Right forelimb (tissue), 1 donor: ENCODE measurements at regions not wholly inside any gene's neighbourhood (a gene's known extent, or its start where the extent isn't known, plus 50 kb on each side); places are given as distances from the start of the nearest gene placed in this dataset.
"Not testable (repeated sequence)": the region's sequence is repeated elsewhere in the genome, so short reads cannot be mapped to it uniquely, and the experiment has no call there.

ENCODE experiments used
- DNase-seq: peaks from one replicate; pipeline ENCODE4 v3.0.0-alpha.2; 2018

GRCh38 chr6:133130863-133131262, 110.3 kb upstream of the EYA4 start:
- DNase-seq, result no peak

GRCh38 chr6:133131621-133132465, 109.3 kb upstream of the EYA4 start:
- DNase-seq, result no peak

GRCh38 chr6:133132466-133132971, 108.6 kb upstream of the EYA4 start:
- DNase-seq, result no peak

GRCh38 chr6:133136177-133136880, 104.8 kb upstream of the EYA4 start:
- no peak for DNase-seq

- not testable (repeated sequence) for DNase-seq
Observed at GRCh38 chr6:133147470-133148184, 93.5 kb upstream of the EYA4 start.

- DNase-seq, result no peak
Observed at GRCh38 chr6:133156689-133157088, 84.5 kb upstream of the EYA4 start.

GRCh38 chr6:133157995-133158394, 83.2 kb upstream of the EYA4 start:
- DNase-seq, result no peak

GRCh38 chr6:133159255-133159795, 81.8 kb upstream of the EYA4 start:
- no peak for DNase-seq

- DNase-seq, result no peak
Observed at GRCh38 chr6:133160536-133160935, 80.6 kb upstream of the EYA4 start.

- no peak for DNase-seq
Observed at GRCh38 chr6:133165235-133165634, 75.9 kb upstream of the EYA4 start.

GRCh38 chr6:133166766-133167165, 74.4 kb upstream of the EYA4 start:
- no peak for DNase-seq

- no peak for DNase-seq
Observed at GRCh38 chr6:133169901-133170300, 71.3 kb upstream of the EYA4 start.

GRCh38 chr6:133170602-133171001, 70.6 kb upstream of the EYA4 start:
- DNase-seq, result no peak

GRCh38 chr6:133171989-133172604, 69.1 kb upstream of the EYA4 start:
- no peak for DNase-seq

GRCh38 chr6:133173276-133173675, 67.9 kb upstream of the EYA4 start:
- no peak for DNase-seq

GRCh38 chr6:133179481-133179880, 61.7 kb upstream of the EYA4 start:
- no peak for DNase-seq

GRCh38 chr6:133183691-133184090, 57.5 kb upstream of the EYA4 start:
- no peak for DNase-seq

- DNase-seq, result no peak
Observed at GRCh38 chr6:133184798-133185372, 56.3 kb upstream of the EYA4 start.

- DNase-seq, result no peak
Observed at GRCh38 chr6:133185731-133186130, 55.4 kb upstream of the EYA4 start.

- DNase-seq, result no peak
Observed at GRCh38 chr6:133187114-133187513, 54.0 kb upstream of the EYA4 start.

GRCh38 chr6:133187657-133188453, 53.3 kb upstream of the EYA4 start:
- DNase-seq, result no peak
